DOHH2 (cell line): ENCODE measurements at regions not wholly inside any gene's neighbourhood (a gene's known extent, or its start where the extent isn't known, plus 50 kb on each side); places are given as distances from the start of the nearest gene placed in this dataset.

Experiments
- EZH2phosphoT487 ChIP-seq: fragments of 200-600 bp; sonication (generic); IDR thresholded peaks from 2 replicates; pipeline ENCODE4 v1.6.1; 2017; ENCODE audit warnings: borderline replicate concordance, mild to moderate bottlenecking, antibody characterized with exemption, low read length, moderate library complexity, mixed read lengths
- TF ChIP-seq, protein P1 (sequence below): fragments of 200-600 bp; sonication (generic); IDR thresholded peaks from one replicate; pipeline ENCODE4 v1.5.1; 2014; ENCODE audit warnings: antibody characterized with exemption, mild to moderate bottlenecking, low read depth, low read length; ENCODE audit not compliant: poor library complexity, severe bottlenecking

- TF ChIP-seq, protein P1, sequence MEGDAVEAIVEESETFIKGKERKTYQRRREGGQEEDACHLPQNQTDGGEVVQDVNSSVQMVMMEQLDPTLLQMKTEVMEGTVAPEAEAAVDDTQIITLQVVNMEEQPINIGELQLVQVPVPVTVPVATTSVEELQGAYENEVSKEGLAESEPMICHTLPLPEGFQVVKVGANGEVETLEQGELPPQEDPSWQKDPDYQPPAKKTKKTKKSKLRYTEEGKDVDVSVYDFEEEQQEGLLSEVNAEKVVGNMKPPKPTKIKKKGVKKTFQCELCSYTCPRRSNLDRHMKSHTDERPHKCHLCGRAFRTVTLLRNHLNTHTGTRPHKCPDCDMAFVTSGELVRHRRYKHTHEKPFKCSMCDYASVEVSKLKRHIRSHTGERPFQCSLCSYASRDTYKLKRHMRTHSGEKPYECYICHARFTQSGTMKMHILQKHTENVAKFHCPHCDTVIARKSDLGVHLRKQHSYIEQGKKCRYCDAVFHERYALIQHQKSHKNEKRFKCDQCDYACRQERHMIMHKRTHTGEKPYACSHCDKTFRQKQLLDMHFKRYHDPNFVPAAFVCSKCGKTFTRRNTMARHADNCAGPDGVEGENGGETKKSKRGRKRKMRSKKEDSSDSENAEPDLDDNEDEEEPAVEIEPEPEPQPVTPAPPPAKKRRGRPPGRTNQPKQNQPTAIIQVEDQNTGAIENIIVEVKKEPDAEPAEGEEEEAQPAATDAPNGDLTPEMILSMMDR = no peak
- no peak for TF ChIP-seq EZH2phosphoT487
Observed at GRCh38 chr5:154534457-154535050, 56.5 kb upstream of the HAND1 start.
